Muscle layer of colon (tissue), 2 donors: ENCODE measurements at regions not wholly inside any gene's neighbourhood (a gene's known extent, or its start where the extent isn't known, plus 50 kb on each side); places are given as distances from the start of the nearest gene placed in this dataset.
A peak's percentile ranks its signal among the peaks of the same experiment; 100 is the strongest.

Experiments used
- H3K27ac ChIP-seq: one replicate; pipeline ENCODE4 v1.7.0; 2013; ENCODE audit warnings: low read depth, mild to moderate bottlenecking, low read length, moderate library complexity
- H3K27me3 ChIP-seq, 2 donors: one replicate each; pipeline ENCODE4 v1.7.0; 2013; ENCODE audit warnings: low read length in 2 of 2, mild to moderate bottlenecking in 2 of 2; ENCODE audit not compliant: insufficient read depth in 2 of 2, control insufficient read depth in 1 of 2
- H3K36me3 ChIP-seq: one replicate; pipeline ENCODE4 v1.7.0; 2013; ENCODE audit warnings: mild to moderate bottlenecking, low read length; ENCODE audit not compliant: insufficient read depth
- H3K4me1 ChIP-seq: one replicate; pipeline ENCODE4 v1.7.0; 2013; ENCODE audit warnings: mild to moderate bottlenecking, low read length; ENCODE audit not compliant: insufficient read depth
- H3K4me3 ChIP-seq, 2 donors: one replicate each; pipeline ENCODE4 v1.7.0; 2013; ENCODE audit warnings: low read length in 2 of 2, low read depth in 1 of 2, mild to moderate bottlenecking in 1 of 2, moderate library complexity in 1 of 2
- H3K9ac ChIP-seq: one replicate; pipeline ENCODE4 v1.7.0; 2013; ENCODE audit warnings: low read length
- H3K9me3 ChIP-seq: one replicate; pipeline ENCODE4 v1.7.0; 2013; ENCODE audit warnings: mild to moderate bottlenecking, low read length
- donor health status: abdominal sarcoma.
- donor health status: Adenocarcinoma of cecum.

DNA sequence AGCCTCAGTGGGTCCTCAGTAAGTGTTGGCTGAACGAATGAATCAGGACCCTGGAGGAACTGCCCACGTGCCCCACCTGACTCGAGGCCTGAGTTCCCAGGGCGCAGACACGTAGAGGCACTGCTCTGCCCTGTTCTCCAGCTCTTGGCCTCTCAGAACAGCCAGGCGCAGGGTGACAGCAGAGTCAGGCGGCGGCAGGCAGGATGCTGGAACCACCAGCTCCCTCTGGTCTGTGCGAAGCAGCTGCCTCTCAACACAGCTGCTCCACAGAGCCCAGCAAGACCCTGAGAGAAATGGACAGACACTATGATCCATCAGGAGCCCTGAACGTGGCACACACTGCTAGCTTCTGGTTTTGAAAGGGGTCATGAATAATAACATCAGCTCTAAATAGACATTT is 53.1 kb upstream of the BCO1 start:
- Histone ChIP-seq H3K4me3 (no peak overlapping the region), H3K27me3 (no peaks in the 10 kb centered on the region), H3K4me1 (no peaks in the 10 kb centered on the region), H3K9me3 (no peaks in the 10 kb centered on the region), H3K9ac (no peak overlapping the region), H3K27ac (no peak overlapping the region), H3K36me3 (no peaks in the 10 kb centered on the region)

DNA sequence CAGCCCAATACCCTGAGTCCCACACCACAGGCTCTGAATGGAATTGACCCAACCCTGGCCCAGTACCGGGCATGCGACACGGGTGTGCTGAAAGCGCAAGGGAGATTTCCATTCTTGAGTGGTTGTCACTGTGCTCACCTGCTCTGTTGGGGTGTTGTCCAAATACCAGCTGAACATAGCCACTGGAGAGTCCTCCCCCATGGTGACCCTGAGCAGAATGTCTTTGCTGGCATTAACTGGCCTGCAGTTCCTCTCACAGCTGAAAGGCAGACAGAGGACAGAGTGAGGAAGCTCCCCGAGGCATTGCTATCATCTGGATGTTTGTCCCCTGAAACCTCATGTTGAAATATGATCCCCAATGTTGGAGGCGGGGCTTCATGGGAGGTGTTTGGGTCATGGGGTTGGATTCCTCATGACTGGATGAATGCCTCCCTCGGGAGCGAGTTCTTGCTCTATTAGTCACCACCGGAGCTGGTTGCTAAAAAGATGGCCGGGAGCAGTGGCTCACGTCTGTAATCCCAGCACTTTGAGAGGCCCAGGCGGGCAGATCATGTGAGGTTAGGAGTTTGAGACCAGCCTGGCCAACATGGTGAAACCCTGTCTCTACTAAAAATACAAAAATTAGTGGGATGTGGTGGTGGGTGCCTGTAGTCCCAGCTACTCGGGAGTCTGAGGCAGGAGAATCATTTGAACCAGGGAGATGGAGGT is 57.3 kb upstream of the BCO1 start:
- no peaks in the 10 kb centered on the region for H3K27me3 ChIP-seq
- H3K4me1 ChIP-seq: no peaks in the 10 kb centered on the region
- peak overlapping the region; percentile 12 for H3K27ac ChIP-seq
- no peaks in the 10 kb centered on the region for H3K36me3 ChIP-seq
- H3K4me3 ChIP-seq: peak overlapping the region in 1 of 2 donors; percentile 44
- no peak overlapping the region for H3K9ac ChIP-seq
- no peaks in the 10 kb centered on the region for H3K9me3 ChIP-seq

DNA sequence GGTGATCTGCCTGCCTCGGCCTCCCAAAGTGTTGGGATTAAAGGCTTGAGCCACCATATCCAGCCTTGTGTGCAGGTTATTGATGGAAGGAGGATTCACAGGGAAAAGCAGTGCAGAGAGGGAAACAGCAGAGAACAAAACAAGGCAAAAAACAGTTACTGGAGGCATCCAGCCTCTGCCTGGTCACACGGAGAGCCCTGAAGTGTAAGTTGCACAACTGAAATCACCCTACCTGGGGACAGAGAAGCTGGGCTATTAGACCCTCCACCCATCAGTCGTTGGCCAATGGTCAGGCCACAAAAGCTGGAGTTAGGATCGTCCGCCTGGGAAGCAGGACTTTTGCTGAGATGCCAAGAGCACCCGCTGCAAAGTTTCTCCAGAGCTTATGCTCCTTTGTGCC is 57.9 kb upstream of the BCO1 start:
- H3K9ac ChIP-seq: no peak overlapping the region
- no peak overlapping the region for H3K27ac ChIP-seq
- H3K9me3 ChIP-seq: no peaks in the 10 kb centered on the region
- peak overlapping the region in 1 of 2 donors; percentile 44 for H3K4me3 ChIP-seq
- no peaks in the 10 kb centered on the region for H3K36me3 ChIP-seq
- H3K27me3 ChIP-seq: no peaks in the 10 kb centered on the region
- no peaks in the 10 kb centered on the region for H3K4me1 ChIP-seq

DNA sequence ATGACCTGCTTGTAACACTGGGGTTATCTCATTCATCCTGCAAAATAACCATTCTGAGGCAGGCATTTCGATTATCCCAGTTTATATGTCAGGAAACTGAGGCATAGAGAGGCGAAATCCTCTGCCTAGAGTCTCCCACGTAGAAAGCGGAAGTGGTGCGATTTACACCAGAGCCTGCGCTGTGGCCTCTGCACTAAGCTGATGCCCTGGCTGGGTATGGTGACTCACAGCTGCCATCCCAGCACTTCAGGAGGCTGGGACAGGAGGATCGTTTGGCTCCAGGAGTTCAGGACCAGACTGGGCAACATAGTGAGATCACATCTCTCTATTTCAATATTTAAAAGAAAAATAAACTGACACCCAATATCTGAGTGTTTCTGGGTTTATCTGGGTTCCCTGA is 59.3 kb upstream of the BCO1 start:
- H3K9ac ChIP-seq: no peak overlapping the region
- no peak overlapping the region for H3K4me3 ChIP-seq
- H3K27me3 ChIP-seq: no peaks in the 10 kb centered on the region
- H3K4me1 ChIP-seq: no peaks in the 10 kb centered on the region
- no peaks in the 10 kb centered on the region for H3K36me3 ChIP-seq
- no peaks in the 10 kb centered on the region for H3K9me3 ChIP-seq
- H3K27ac ChIP-seq: no peak overlapping the region

DNA sequence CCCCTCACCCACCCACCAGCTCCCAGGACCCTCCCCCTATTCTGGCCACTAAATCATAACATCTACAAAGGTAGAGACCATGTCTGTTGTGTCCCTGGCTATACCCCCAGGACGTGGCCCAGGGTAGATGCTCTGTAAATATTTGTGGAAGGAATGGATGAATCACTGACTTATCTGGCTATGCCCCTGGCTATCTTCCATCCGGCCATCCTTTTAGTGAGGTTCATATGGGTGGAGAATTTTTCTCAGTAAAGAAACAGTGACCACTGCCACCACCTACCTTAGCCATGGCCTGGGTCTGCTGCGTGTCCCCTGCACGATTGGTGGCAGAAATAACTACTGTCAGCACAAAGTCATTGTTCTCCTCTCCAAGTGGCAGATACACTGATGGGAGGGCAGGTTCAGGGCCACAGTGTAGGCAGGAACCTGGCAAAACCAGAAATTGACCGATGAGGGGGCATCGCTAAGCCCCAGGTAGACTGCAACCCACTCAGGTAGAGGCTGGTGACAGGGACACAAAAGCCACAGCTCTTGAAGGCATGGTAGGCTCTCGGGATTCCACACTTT is 63.1 kb upstream of the BCO1 start:
- H3K27ac ChIP-seq: no peak overlapping the region
- no peak overlapping the region for H3K9ac ChIP-seq
- no peaks in the 10 kb centered on the region for H3K4me1 ChIP-seq
- no peaks in the 10 kb centered on the region for H3K27me3 ChIP-seq
- no peaks in the 10 kb centered on the region for H3K36me3 ChIP-seq
- no peaks in the 10 kb centered on the region for H3K9me3 ChIP-seq
- no peak overlapping the region for H3K4me3 ChIP-seq

DNA sequence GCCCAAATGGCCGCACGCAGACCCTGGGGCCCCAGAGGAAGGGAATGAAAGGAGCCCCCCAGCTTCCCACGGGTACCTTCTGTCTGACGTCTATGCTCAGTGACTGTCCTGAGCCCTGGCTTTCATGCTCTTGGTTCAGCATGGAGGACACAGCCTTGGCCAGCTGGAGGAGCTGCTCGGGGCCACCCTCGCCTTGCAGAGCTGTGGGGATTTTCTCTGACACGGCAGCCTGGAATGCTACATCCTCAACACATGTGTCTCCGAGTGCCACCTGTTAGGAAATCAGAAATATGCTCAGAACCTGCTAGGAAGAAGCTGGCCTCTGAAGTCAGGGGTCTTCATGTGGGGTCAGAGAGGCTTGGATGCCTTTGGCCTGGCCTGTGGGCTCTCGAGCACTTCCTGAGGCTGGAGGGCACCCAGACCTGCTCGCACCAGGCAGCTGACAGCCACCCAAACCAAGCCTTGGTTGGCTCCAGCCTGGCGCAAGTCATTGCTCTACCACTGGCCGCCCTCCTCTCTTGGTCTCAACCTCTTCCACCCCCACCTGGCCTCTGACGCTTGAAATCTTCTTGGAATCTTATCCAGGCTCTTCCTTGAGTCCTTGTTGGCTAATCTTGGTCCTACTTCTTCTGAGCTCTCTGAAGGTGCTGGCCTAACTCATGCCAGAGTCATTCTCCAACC is 63.7 kb upstream of the BCO1 start:
- Histone ChIP-seq H3K9ac (no peak overlapping the region), H3K27ac (no peak overlapping the region), H3K27me3 (no peaks in the 10 kb centered on the region), H3K4me1 (no peaks in the 10 kb centered on the region), H3K9me3 (no peaks in the 10 kb centered on the region), H3K4me3 (no peak overlapping the region), H3K36me3 (no peaks in the 10 kb centered on the region)

DNA sequence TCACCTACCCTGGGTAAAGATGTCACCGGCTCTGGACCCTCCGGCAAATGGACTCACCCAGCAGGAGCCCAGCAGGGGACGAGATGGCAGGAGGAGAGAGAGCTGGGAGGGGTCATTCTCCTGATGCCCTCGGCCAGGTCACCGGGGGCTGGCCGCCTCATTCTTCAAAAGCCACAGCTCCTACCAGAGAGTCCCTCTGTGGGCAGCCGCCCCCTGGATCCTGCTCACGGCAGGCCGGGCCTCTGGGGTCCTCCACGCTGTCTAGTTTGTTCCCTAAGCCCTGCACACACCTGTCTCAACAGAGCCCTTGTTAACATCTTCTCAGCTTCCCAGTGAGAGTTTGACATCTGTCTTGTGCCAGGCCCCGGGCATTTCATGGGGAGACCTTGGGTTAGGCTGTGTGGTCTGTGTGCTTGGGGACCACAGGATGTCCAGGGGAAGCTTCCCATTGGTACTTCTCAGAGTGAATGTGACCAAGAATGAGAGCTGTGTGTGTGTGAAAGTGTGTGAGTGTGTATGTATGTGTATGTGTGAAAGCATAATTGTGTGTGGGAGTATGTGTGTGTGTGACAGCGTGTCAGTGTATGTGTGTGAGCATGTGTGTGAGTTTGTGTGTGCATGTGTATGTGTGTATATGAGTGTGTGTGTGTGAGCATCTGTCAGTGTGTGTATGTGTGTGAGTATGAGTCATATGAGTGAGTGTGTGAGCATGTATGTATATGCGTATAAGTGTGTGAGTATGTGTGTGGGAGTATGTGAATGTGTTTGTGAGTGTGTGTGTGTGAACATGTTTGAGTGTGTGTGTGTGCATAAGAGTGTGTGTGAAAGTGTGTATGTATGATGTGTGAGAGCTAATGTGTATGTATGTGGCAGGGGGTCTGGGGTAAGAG is 65.5 kb upstream of the BCO1 start:
- no peak overlapping the region for H3K4me3 ChIP-seq
- H3K27me3 ChIP-seq: no peaks in the 10 kb centered on the region
- no peak overlapping the region for H3K27ac ChIP-seq
- H3K9ac ChIP-seq: no peak overlapping the region
- H3K4me1 ChIP-seq: no peaks in the 10 kb centered on the region
- no peaks in the 10 kb centered on the region for H3K9me3 ChIP-seq
- no peaks in the 10 kb centered on the region for H3K36me3 ChIP-seq

DNA sequence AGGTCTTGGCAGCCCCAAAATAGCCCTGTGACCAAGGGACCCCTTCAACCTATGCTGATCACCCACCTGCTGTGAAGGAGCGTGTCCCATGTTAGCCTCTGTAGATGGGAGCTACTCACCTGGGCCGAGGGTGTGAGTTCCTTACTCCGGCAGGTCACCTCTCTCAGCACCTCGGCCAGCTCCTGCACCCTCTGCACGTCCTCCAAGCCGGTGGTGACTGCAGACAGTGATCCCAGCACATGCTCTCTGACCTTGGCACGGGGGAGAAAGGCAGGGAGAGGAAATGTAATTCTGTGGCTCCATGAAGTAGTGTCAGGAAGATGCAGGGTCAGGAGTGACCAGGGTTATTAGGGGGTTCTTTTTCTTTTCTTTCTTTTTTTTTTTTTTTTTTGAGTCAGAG is 67.7 kb upstream of the BCO1 start:
- Histone ChIP-seq H3K9me3 (no peaks in the 10 kb centered on the region), H3K4me1 (no peaks in the 10 kb centered on the region), H3K9ac (no peak overlapping the region), H3K4me3 (no peak overlapping the region), H3K27ac (no peak overlapping the region), H3K36me3 (no peaks in the 10 kb centered on the region), H3K27me3 (no peaks in the 10 kb centered on the region)

DNA sequence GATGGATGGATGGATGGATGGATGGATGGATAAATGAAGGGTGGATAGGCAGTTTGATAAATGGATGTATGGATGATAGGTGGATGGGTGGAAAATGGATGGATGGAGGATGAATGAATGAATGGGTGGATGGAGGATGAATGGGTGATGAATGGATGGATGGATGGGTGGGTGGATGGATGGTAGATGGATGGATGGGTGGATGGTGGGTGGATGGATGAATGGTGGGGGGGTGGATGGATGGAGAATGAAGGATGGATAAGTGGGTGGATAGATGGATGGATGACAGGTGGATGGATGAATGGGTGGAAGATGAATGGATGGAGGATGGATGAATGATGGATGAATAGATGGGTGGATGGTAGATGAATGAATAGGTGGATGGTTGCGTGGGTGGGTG is 70.1 kb upstream of the BCO1 start:
- Histone ChIP-seq H3K4me3 (no peak overlapping the region), H3K9me3 (no peaks in the 10 kb centered on the region), H3K36me3 (no peaks in the 10 kb centered on the region)

DNA sequence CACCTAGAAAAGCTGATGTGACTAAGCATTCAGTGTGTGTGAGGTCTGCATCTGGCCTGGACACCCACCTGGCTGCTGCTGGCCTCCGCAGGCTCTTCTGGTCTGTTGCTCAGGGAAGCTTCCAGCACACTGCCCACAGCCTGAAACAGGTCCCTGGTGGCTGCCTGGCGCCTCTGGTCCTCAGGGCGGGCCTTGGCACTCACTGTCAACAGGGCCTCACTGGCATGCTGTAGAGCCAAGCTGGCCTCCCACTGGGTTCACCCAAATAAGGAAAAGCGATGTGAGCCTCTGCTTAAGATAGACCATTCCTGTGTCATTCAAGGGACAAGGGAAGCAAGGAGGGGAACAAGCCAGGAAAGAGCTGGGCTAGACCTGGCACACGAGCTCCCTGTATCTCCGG is 70.6 kb upstream of the BCO1 start:
- Histone ChIP-seq H3K4me3 (no peak overlapping the region), H3K36me3 (no peaks in the 10 kb centered on the region), H3K9ac (no peak overlapping the region), H3K9me3 (no peaks in the 10 kb centered on the region), H3K4me1 (no peaks in the 10 kb centered on the region), H3K27ac (no peak overlapping the region), H3K27me3 (no peaks in the 10 kb centered on the region)

More for the DNA sequence above, 70.1 kb upstream of the BCO1 start:
- H3K27me3 ChIP-seq: no peaks in the 10 kb centered on the region
- H3K4me1 ChIP-seq: no peaks in the 10 kb centered on the region
- H3K9ac ChIP-seq: no peak overlapping the region
- H3K27ac ChIP-seq: no peak overlapping the region
